ENCODE measurements at regions not wholly inside any gene's neighbourhood (a gene's known extent, or its start where the extent isn't known, plus 50 kb on each side); places are given as distances from the start of the nearest gene placed in this dataset.
"Not testable (repeated sequence)": the region's sequence is repeated elsewhere in the genome, so short reads cannot be mapped to it uniquely, and the experiment has no call there.

DNA sequence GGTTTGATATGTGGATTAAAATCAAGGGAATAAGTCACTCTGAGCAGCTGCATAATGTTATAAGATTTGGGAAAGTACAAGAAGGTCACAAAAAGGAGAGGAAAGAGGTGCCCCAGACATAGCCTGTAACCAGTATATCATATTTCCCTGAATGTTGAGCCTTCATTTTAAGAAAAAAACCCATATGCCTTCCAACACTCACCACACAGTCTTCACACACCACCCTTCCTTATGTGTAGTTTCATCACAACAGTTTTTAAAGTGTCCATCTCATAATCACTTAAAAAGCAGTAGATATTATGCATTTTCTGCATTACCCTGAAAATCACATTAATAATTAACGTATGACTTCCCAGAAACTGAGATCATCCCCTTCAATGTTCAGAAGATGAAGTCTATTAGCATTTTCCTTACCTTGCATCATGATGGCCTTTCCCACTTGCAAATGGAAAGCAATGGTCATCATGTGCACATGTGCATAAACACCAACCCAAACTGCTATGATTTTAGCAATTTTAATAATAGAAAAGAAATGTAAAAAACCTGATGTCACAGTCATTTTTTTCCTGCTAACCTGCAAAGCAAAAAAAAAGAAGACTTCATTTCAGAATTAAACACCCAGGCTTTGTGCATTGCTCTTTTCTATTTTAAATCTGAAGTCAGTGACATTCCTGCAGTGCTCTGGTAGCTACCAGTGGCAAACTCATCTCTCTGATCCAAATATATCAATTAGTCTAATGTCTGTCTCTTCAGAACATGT, 465.0 kb downstream of the SUCLG1 start:
- TF ChIP-seq, protein P1, sequence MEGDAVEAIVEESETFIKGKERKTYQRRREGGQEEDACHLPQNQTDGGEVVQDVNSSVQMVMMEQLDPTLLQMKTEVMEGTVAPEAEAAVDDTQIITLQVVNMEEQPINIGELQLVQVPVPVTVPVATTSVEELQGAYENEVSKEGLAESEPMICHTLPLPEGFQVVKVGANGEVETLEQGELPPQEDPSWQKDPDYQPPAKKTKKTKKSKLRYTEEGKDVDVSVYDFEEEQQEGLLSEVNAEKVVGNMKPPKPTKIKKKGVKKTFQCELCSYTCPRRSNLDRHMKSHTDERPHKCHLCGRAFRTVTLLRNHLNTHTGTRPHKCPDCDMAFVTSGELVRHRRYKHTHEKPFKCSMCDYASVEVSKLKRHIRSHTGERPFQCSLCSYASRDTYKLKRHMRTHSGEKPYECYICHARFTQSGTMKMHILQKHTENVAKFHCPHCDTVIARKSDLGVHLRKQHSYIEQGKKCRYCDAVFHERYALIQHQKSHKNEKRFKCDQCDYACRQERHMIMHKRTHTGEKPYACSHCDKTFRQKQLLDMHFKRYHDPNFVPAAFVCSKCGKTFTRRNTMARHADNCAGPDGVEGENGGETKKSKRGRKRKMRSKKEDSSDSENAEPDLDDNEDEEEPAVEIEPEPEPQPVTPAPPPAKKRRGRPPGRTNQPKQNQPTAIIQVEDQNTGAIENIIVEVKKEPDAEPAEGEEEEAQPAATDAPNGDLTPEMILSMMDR (conservative IDR thresholded peaks at IDR 0.05; ENCODE audit: low read depth, low read length) = no peak
- H3K4me3 ChIP-seq (ENCODE audit: low read length) = no peak overlapping the region
- DNase-seq (ENCODE audit: low read depth) = no peak

DNA sequence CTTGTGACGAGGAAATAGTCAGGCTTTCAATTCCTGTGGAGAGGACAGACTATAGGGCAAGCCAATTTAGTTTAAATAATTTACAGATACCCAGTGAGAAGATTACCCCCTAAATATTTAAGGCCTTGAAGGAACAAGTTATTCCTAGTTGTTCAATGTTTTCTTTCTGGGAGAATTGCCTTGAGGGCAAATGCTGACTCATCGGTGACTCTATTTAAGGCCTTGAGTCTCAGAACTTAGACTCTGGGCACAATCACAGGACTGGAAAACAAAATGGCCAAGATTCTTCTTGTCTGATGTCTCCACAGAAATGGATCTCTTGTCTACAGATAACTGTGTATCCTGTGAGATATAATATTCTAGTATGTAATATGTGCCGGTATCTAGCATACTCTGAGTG, 467.1 kb downstream of the SUCLG1 start:
- TF ChIP-seq, protein P1 (conservative IDR thresholded peaks at IDR 0.05; ENCODE audit: low read depth, low read length) = no peak
- H3K4me3 ChIP-seq (ENCODE audit: low read length) = no peak overlapping the region
- DNase-seq (ENCODE audit: low read depth) = no peak

DNA sequence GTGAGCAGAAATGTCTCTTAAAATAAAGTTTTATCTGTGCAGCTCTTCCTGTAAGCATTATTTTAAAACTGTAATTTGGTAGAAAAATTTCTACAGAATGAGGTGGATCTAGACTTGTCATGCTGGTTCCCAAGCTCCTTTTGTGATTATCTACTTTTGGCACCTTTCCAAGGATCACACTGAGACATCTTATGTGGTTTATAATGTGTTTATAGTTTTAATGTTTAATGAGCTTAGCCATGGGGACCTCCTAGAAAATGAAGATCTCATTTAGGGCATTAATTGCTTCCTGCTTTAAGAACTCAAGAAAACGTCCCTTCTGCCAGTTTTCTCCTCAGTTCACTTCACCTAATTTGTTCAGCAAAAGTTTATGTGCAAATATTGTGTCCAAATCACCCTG, 468.4 kb downstream of the SUCLG1 start:
- TF ChIP-seq, protein P1 (conservative IDR thresholded peaks at IDR 0.05; ENCODE audit: low read depth, low read length) = no peak
- no peak for DNase-seq (ENCODE audit: low read depth)
- no peak overlapping the region for H3K4me3 ChIP-seq (ENCODE audit: low read length)

DNA sequence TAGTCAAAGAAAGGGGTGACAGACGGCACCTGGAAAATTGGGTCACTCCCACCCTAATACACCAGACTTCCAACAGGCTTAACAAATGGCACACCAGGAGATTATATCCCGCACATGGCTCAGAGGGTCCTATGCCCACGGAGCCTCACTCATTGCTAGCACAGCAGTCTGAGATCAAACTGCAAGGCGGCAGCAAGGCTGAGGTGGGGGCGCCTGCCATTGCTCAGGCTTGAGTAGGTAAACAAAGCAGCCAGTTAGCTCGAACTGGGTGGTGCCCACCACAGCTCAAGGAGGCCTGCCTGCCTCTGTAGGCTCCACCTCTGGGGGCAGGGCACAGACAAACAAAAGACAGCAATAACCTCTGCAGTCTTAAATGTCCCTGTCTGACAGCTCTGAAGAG, 482.5 kb downstream of the SUCLG1 start:
- DNase-seq (ENCODE audit: low read depth); H3K4me3 ChIP-seq (ENCODE audit: low read length): not testable (repeated sequence)

DNA sequence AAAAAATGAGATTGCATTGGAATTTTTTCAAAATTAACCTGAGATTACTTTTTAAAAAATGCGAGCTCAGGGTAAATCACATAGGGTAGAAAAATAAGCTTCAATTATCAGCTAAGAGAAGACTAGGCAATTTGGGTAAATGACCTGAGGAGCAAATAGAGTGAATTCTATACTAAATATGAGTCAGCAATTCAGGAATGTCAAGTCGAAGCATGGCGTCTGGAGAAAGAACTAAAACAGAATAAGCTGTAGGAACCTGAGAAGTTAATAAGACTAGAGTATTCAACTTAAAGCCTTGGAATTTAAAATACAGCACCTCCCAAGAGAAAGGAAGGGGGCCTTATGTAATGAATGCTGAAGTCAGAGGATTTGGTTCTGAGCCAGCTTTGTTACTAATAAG, 487.0 kb downstream of the SUCLG1 start:
- TF ChIP-seq, protein P1 (conservative IDR thresholded peaks at IDR 0.05; ENCODE audit: low read depth, low read length) = no peak
- H3K4me3 ChIP-seq (ENCODE audit: low read length) = no peak overlapping the region
- DNase-seq (ENCODE audit: low read depth) = peak; percentile 89

DNA sequence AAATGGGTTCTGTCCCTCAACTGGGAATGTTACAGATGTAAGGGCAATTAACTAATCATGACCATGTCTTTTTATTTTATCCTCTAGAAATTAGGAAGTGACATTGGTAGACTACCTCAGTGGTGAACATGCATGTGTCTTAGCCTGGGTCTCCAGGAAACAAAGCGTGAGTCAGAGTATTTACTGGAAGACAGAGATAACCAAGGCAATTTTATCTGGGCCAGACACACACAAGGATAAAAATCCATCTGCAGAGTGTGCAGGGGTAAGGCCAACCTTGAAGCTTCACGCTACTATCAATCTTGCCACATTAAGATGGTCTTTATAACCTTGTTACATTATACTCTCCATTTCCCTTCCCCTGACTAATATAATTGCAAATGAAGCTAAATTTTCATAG, 487.5 kb downstream of the SUCLG1 start:
- H3K4me3 ChIP-seq (ENCODE audit: low read length) = no peak overlapping the region
- TF ChIP-seq, protein P1 (conservative IDR thresholded peaks at IDR 0.05; ENCODE audit: low read depth, low read length) = no peak
- no peak for DNase-seq (ENCODE audit: low read depth)

DNA sequence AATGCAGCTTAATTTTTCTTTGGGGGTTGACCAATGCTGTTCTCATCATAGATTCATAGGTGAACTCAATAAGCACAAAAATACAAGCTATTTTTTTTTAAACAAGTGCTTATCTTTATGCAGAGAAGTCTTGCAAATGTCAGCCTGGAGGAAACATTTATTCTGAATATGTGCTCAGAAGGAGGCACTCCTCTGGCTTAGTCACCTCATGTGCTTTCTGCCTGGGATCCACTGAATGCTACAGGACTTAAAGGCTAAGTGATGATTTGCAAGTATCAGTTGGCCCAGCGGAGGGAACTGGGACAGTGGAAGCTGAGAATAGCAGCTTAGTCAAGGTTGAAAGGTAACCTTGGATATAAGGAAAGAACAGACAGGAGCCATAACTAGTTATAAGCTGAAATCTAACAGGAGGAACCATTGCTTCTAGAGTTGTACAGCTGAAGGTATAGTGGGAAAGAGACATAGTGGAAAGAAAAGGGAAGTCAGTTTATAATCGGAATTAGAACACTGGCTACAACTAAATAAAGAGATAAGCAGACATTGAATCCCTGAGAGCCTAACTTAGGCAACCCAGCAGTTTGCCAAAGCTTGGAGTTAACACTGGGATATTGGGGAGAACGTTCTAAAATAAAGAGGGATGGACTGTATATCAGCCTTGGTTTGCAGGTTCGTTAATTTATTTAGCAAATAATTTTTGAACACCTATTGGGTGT, 488.7 kb downstream of the SUCLG1 start:
- TF ChIP-seq, protein P1 (conservative IDR thresholded peaks at IDR 0.05; ENCODE audit: low read depth, low read length) = no peak
- no peak for DNase-seq (ENCODE audit: low read depth)
- no peak overlapping the region for H3K4me3 ChIP-seq (ENCODE audit: low read length)
